Ectodermal cell (in vitro differentiated cells): ENCODE measurements at regions not wholly inside any gene's neighbourhood (a gene's known extent, or its start where the extent isn't known, plus 50 kb on each side); places are given as distances from the start of the nearest gene placed in this dataset.

Experiments used
- H3K27ac ChIP-seq: 2 replicates; pipeline ENCODE4 v1.7.0; 2013; ENCODE audit warnings: mild to moderate bottlenecking, low read depth, low read length; ENCODE audit not compliant: insufficient read depth, poor library complexity, severe bottlenecking
- H3K27me3 ChIP-seq: 2 replicates; pipeline ENCODE4 v1.7.0; 2013; ENCODE audit warnings: mild to moderate bottlenecking, low read length; ENCODE audit not compliant: insufficient read depth, control insufficient read depth, poor library complexity, severe bottlenecking
- H3K36me3 ChIP-seq: one replicate; pipeline ENCODE4 v1.7.0; 2013; ENCODE audit warnings: low read length; ENCODE audit not compliant: control insufficient read depth, insufficient read depth
- H3K4me1 ChIP-seq: one replicate; pipeline ENCODE4 v1.7.0; 2013; ENCODE audit warnings: low read length; ENCODE audit not compliant: control insufficient read depth, insufficient read depth
- H3K4me3 ChIP-seq: 2 replicates; pipeline ENCODE4 v1.7.0; 2013; ENCODE audit warnings: low read depth, low read length, control low read depth; ENCODE audit not compliant: insufficient read depth
- H3K9me3 ChIP-seq: 2 replicates; pipeline ENCODE4 v1.7.0; 2013; ENCODE audit warnings: mild to moderate bottlenecking, low read length, moderate library complexity; ENCODE audit not compliant: control insufficient read depth
- WGBS, 2 experiments: methylation state at CpG; one replicate each; pipeline ENCODE4 v1.1.7; 2013; ENCODE audit warnings: missing lambda C conversion rate in 2 of 2; 5-methylcytosine and 5-hydroxymethylcytosine counted together

GRCh38 chr2:207216457-207216856 lies 50.7 kb upstream of the KLF7 start:
- no peak overlapping the region for H3K27ac ChIP-seq
- WGBS, 2 experiments = 42 to 45% methylated on average over 2 of the region's 2 CpGs
- H3K27me3 ChIP-seq = no peaks in the 10 kb centered on the region
- H3K4me3 ChIP-seq = no peak overlapping the region
- H3K9me3 ChIP-seq = no peaks in the 10 kb centered on the region
- H3K36me3 ChIP-seq = no peaks in the 10 kb centered on the region
- H3K4me1 ChIP-seq = peaks cover 19% of the 10 kb centered on the region

DNA sequence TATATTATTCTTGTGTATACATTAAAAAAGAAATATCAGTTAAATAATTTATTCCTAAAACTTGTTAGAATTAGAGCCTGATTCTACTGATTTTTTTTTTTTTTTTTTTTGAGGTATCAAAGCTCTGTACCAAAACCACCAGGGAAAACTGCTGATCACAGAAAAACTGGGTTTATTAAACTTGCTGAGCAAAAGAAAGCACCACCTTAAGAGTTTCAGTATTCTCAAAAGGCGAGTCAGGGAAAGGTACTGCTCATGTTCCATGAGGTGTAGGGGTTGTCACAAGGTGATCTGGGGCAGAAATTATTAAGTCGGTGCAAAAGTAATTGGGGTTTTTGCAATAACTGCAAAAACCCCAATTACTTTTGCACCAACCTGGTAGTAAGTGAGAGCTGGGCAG lies 51.7 kb upstream of the KLF7 start:
- Histone ChIP-seq H3K27me3 (no peaks in the 10 kb centered on the region), H3K4me3 (no peak overlapping the region), H3K4me1 (peaks cover 19% of the 10 kb centered on the region), H3K27ac (no peak overlapping the region), H3K9me3 (no peaks in the 10 kb centered on the region), H3K36me3 (no peaks in the 10 kb centered on the region)
- WGBS, 2 experiments = 95 to 96% methylated on average over 2 of the region's 2 CpGs

DNA sequence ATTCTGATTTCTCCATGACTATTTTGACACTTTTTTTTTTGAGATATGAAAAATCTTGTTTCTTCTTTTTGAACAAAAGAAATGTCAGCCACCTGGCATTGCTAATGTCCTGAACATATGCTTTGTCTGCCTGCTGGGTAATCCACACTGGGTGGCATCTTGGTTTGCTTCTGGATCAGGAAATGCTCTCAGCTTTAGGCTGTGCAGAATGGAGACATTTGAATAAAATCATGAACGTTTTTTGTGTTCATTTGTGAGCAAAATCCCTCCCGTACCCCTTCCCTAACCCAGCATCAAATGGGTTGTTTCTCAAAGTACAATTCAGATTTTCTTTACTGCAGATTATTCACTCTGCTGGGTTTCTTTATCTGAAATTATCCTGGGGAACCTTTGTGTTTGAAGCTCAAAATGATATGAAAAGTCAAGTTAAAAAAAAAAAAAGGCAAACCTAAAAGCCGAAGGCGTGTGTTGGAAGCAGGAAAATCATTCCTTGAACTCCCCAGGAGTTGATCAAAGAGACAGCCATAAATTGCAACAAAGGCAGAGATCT lies 53.4 kb upstream of the KLF7 start:
- no peak overlapping the region for H3K27ac ChIP-seq
- H3K27me3 ChIP-seq = no peaks in the 10 kb centered on the region
- H3K9me3 ChIP-seq = no peaks in the 10 kb centered on the region
- no peaks in the 10 kb centered on the region for H3K36me3 ChIP-seq
- 76 to 83% methylated on average over 4 of the region's 4 CpGs for WGBS, 2 experiments
- H3K4me1 ChIP-seq = peaks cover 19% of the 10 kb centered on the region
- no peak overlapping the region for H3K4me3 ChIP-seq

DNA sequence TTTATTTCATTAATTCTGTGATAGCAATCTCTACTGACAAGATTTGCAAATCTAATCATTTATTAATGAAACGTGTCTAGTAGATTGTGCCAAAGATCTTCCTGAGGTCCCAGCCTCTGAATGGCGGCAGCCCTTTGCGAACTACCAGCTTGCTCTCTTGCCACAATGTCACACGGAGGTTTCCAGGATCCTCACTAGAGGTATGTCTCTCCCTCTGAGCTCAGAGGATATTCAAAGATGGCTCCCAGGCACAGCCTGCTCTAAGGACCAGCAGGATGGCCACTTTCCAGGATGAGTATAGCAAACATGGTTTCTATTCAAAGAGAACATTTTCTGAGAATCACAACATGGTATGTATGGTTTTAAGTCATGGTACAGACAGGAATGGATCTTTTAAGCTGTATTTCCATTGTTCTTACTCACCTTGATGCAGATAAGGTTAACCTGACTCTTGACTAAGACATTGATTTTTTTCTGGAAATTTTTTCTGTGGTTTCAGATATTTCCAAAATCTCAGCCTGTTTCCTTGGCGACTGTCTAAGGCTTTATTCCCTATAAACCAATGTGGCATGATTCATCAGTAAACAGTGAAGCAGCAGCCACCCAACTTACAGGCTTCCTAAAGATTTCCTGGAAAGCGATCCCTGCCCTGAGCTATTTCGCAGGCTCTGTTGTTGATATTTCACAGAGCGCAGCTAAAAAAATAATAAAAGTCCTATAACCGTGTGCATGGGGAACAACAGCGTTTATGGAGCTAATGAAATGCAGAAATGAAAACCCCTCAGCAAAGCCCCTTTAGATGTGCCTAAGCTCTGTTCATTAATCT lies 54.1 kb upstream of the KLF7 start:
- Histone ChIP-seq H3K9me3 (no peaks in the 10 kb centered on the region), H3K27me3 (no peaks in the 10 kb centered on the region), H3K36me3 (no peaks in the 10 kb centered on the region), H3K4me3 (no peak overlapping the region), H3K4me1 (peaks cover 18% of the 10 kb centered on the region), H3K27ac (no peak overlapping the region)
- 87 to 88% methylated on average over 10 of the region's 10 CpGs for WGBS, 2 experiments

- H3K4me3 ChIP-seq = no peak overlapping the region
- H3K9me3 ChIP-seq = no peaks in the 10 kb centered on the region
- H3K27ac ChIP-seq = no peak overlapping the region
- peaks cover 22% of the 10 kb centered on the region for H3K4me1 ChIP-seq
- no peaks in the 10 kb centered on the region for H3K36me3 ChIP-seq
- no peaks in the 10 kb centered on the region for H3K27me3 ChIP-seq
- WGBS, 2 experiments = 85 to 96% methylated on average over 2 of the region's 2 CpGs
These were observed 56.0 kb upstream of the KLF7 start for GRCh38 chr2:207221731-207222130.

GRCh38 chr2:207223051-207223450 lies 57.3 kb upstream of the KLF7 start:
- Histone ChIP-seq H3K36me3 (no peaks in the 10 kb centered on the region), H3K27ac (no peak overlapping the region), H3K4me3 (no peak overlapping the region), H3K4me1 (peaks cover 35% of the 10 kb centered on the region), H3K27me3 (no peaks in the 10 kb centered on the region), H3K9me3 (no peaks in the 10 kb centered on the region)
- 73 to 76% methylated on average over 3 of the region's 3 CpGs for WGBS, 2 experiments

DNA sequence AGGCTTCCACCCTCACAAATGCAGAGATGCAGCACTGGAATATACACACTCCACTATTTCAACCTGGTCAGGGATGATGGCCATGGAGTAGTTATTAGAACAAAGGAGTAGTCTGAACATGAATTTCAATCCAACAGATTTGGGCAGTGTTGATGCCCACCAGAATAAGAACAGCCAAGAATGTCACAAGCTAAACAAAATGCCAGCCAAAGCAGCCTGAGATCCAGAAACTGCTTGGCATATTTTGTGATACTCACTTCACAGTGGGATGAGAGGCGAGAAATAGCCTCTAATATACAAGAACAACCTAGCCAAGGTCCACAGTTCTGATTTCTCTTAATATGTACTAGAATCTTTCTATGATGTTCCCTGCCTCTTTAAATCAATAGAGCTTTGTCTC lies 58.6 kb upstream of the KLF7 start:
- H3K27me3 ChIP-seq = no peaks in the 10 kb centered on the region
- H3K27ac ChIP-seq = no peak overlapping the region
- H3K36me3 ChIP-seq = no peaks in the 10 kb centered on the region
- H3K4me1 ChIP-seq = peaks cover 36% of the 10 kb centered on the region
- H3K4me3 ChIP-seq = no peak overlapping the region
- H3K9me3 ChIP-seq = no peaks in the 10 kb centered on the region
- 91 to 100% methylated on average over 1 of the region's 1 CpG for WGBS, 2 experiments

DNA sequence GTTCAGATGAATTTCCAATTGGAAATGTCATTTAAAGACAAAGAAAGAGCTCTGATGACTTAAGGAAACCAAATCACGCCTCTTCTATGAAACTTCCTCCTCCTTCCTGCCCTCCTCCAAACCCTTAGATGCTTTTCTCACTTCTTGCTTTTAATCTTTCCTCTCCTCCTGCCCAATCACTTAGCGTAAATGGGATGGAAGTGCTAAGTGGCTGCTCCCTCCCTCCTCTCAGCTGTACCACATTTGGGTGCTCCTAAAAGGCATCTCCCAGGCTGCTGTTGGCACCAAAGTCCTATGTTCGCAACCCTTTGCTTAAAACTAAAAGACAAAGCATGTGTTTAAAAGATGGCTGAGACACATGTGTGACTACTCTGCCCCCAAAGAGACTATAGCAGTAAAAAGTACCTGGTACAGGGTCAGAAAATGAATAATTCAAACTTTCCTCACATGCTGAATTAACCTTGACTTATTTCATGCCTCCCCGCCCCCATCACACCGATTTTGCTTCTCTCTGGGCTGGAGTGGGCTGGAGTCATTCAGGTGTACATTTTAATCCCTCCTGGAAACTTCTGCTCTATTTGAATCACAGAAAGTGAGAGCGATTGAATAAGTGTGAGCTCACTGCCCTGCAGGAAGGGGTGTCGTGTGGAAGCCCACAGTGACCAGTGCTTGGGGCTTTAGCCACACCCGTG lies 59.2 kb upstream of the KLF7 start:
- no peaks in the 10 kb centered on the region for H3K36me3 ChIP-seq
- no peaks in the 10 kb centered on the region for H3K9me3 ChIP-seq
- WGBS, 2 experiments = 72 to 74% methylated on average over 8 of the region's 8 CpGs
- H3K27me3 ChIP-seq = no peaks in the 10 kb centered on the region
- H3K4me1 ChIP-seq = peaks cover 31% of the 10 kb centered on the region
- H3K4me3 ChIP-seq = no peak overlapping the region
- no peak overlapping the region for H3K27ac ChIP-seq

DNA sequence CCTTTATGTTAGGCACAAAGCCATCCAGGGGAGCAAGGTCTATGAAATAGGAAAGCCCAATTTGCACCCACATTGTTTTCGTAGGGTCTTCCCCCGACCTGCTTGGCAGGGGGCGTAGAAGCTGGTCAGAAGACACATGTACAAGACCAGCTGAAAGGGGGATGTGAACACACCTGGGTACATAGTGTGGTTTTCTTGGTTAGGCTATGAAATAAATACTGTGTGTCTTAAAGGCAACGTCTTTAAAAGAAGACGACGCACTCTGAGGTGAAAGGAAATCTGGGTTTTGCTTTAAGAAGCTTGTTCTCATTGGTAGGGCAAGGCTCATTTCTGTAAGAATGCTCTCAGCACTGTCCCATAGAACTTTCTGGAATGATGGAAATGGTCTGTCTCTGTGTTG lies 60.0 kb upstream of the KLF7 start:
- Histone ChIP-seq H3K9me3 (no peaks in the 10 kb centered on the region), H3K36me3 (no peaks in the 10 kb centered on the region), H3K4me1 (peaks cover 29% of the 10 kb centered on the region), H3K27ac (no peak overlapping the region), H3K4me3 (no peak overlapping the region), H3K27me3 (no peaks in the 10 kb centered on the region)
- 54 to 56% methylated on average over 6 of the region's 6 CpGs for WGBS, 2 experiments

GRCh38 chr2:207226243-207226642 lies 60.5 kb upstream of the KLF7 start:
- no peaks in the 10 kb centered on the region for H3K36me3 ChIP-seq
- no peak overlapping the region for H3K27ac ChIP-seq
- peaks cover 30% of the 10 kb centered on the region for H3K4me1 ChIP-seq
- H3K9me3 ChIP-seq = no peaks in the 10 kb centered on the region
- no peak overlapping the region for H3K4me3 ChIP-seq
- H3K27me3 ChIP-seq = no peaks in the 10 kb centered on the region
